ENCODE measurements at regions not wholly inside any gene's neighbourhood (a gene's known extent, or its start where the extent isn't known, plus 50 kb on each side); places are given as distances from the start of the nearest gene placed in this dataset.

DNA sequence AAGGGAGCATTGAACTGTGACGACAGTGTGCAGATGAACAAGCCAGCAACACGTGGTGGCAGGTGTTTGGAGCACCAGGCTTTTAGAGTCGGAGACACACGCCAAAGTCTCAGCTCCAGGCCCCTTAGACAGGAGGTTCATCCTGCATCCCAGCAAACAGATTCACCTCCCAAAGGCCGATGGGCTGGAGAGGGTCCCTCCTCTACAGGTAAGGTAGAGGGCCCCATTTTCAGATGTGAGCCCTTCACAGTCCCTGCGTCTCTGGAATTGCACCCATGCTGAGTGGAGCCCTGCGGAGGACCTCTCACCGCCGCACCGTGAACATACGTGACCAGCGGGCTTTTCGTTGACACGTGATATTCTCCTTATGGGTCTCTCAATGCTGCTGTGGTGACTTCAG, 109.0 kb upstream of the B3GAT1 start:
- no peak for DNase-seq

- DNase-seq = no peak
These were observed 107.7 kb upstream of the B3GAT1 start for GRCh38 chr11:134519788-134520187.

- no peak for DNase-seq
These were observed 107.3 kb upstream of the B3GAT1 start for GRCh38 chr11:134519390-134519750.

DNA sequence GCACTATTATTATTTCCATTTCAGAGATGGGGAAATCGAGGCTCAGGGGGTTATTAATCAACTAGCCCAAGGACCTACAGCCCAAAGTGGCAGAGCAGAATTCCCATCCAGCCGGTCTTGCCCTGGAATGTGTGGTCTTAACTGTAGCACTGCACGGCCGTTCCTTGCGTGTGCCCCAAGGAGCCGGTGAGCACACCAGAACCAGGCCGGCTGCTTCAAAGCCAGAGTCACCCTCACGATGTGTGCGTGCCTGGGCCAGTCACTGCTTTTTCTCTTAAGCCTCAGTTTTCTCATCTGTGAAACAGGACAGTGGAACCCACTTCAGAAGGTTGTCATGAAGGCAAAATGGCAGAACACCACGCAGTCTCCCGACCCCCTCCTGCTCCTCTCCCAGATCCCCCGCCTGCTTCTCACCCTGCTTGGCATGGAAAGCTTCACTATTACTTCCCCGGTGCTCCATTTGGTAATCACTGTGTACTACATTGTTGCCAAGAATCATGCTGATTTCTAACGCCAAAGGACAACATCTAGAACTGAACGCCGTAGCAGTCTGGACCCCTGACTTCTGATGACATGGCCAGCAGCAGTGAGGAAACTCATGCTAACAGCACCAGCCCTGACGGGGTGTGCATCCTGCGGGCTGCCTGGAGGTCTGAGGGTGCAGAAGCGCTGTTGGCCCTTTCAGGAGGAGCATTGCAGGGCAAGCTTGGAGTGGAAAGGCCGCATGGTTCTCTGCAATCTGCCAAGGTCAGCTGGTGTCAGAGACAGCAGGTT, 106.8 kb upstream of the B3GAT1 start:
- no peak for DNase-seq

- DNase-seq = no peak
These were observed 105.7 kb upstream of the B3GAT1 start for GRCh38 chr11:134517621-134518293.

GRCh38 chr11:134517115-134517514, 105.1 kb upstream of the B3GAT1 start:
- no peak for DNase-seq

GRCh38 chr11:134516529-134516928, 104.5 kb upstream of the B3GAT1 start:
- no peak for DNase-seq

DNA sequence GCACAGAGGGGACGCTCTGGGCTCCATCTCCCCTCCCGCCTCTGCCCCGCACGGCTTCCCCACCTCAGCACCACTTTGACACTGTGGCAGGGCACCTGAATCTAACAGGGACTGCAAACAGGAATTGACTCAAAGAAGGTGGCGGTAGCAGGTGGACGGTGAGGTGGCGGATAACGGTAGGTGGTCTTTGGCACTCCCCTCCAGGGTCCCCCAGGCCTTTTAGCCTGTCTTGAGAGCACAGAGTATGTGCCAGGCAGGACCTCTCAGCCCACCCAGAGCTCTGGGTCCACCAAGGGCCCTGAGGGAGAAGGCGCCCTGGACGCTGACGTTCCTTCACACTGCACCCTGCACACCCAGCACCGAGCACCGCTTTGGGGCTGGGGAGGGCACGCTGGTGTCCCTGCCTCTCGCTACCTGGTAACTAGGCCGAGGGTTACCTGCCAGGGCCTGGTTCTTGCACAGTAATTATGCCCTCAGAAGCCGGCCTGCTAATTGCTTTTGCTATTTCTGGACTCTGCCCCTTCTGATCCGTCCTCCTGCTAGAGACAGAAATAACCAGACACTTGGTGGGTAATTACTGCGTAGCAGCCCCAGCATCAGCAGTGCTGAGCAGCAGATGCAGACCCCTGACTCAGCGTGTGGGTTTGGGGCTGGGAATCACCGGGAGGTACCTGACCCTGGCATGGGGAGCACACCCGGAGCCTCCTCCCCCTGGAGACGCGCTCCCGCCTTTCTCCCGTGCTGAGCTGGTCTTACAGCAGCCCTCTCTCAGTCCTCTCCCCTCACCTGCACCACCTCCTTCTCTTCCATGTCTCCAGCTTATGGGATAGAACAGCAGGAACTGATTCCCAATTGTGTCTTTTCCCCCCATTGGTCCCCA, 103.3 kb upstream of the B3GAT1 start:
- no peak for DNase-seq

- DNase-seq = no peak
These were observed 102.4 kb upstream of the B3GAT1 start for GRCh38 chr11:134514354-134514951.

- DNase-seq = peak; percentile 48
These were observed 101.6 kb upstream of the B3GAT1 start for GRCh38 chr11:134513585-134514120.

DNA sequence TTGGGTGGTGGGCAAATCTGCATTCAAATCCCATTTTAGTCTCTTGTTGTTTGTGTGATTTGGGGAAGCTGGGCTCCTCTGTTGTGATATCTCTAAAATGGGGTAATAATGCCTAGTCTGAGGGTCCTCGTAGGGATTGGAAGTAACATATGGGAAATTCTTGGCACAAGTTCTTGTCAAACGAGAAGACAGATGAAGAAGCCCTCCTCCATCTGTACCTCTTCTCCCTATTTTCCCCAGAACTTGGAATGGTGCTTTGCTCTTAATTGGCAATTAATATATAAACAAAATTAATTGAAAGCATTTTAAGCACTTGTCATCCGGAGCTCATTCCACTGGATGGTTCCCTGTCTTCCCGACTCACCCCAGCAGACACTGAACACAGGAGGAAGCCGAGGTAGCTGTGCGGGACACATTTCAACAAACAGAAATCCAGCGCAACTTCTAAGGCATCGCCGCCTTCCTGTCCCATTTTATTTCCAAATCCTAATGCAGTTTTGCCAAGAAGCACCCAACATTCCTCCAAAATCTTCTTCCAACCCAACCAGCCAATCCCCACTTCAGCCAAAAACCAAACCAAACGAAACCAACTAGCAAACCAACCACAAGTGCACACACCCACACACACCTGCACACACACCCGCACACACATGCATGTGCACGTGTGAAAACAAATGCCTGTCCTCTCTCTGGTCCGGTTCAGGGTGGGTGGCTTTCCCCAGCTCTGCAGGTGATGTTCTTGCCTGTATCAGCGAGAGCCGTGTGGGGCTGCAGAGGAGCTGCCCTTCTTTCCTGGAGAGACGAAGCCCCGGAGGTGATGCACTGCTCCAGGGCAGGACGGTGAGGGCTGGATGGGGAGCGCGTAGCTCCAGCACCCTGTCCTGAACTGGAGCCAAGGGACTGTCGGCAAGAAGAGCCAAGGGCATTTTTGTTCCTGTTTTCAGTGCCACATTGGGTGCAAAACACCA, 100.8 kb upstream of the B3GAT1 start:
- peak; percentile 48 for DNase-seq

GRCh38 chr11:134512061-134512460, 100.0 kb upstream of the B3GAT1 start:
- DNase-seq = no peak

DNA sequence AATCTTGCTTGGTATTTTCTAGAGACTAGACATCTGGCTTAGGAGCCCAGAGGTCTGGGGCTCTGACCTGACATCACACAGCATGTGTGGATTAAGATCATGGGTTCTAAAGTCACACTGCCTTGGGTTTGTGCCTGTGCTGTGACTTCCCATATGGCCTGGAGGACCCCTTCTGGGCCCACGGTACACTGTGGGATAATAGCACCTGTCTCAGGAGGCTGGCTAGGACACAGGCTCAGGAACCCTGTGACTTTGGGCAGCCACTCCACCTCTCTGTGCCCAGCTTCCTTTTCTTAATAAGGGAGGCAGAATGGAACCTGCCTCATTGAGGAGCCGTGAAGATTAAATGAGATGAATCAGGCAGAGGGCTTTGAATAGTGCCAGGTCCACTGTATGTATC, 99.2 kb upstream of the B3GAT1 start:
- DNase-seq = no peak

DNA sequence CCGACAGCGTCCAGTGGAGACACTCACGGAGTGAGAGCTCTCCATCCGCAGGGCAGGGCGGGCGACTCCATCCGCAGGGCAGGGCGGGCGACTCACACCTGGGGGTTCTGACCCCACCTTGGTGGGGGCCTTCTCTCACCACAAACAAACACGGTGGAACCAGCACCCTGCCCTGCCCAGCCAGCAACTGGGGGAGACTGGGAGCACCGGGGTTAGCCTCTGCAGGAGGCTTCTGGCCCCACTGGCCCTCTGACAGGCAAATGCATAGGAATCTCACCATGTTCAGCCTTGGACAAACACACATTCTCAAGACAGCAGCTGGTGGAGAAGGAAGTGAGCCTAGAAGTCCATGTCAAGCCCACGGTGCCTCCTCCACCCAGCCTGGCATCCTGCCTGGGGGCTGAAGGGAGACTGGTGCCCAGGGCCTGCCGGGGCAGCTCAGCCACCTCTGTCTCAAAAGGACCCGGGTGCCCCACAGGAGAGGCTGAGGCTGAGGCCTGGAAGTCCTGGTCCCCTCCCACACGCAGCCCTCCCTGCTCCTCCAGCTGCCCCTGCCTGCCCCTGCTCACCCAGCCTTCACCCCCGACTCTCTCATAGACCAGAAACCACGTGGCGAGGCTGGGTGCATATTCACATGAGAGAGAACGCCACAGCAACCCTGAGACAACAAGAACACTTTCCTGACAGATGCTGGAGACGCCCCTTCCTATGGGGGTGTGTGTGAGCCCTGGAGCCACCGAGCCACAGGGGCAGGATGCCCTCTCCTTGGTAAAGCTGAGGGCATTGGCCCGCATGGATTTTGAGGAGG, 98.4 kb upstream of the B3GAT1 start:
- DNase-seq = no peak

- no peak for DNase-seq
These were observed 97.6 kb upstream of the B3GAT1 start for GRCh38 chr11:134509381-134510232.

GRCh38 chr11:134508219-134508990, 96.4 kb upstream of the B3GAT1 start:
- DNase-seq = no peak

GRCh38 chr11:134506046-134506445, 94.0 kb upstream of the B3GAT1 start:
- no peak for DNase-seq

DNA sequence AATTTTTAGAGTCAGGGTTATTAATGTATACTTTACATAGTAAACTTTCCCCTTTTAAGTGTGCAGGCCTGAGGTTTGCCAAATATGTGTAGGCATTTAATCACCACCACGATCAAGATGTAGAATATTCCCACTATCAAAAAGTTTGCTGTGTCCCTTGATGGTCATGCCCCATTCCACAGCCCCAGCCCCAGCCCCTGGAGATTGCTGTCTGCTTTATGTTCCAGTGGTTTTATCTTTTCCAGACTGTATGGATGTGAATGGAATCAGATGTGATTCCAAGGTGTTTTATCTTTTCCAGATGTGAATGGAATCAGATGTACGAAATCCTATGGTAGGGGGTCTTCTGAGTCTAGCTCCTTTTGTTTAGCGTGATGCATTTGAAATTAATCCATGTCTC, 93.1 kb upstream of the B3GAT1 start:
- no peak for DNase-seq
